SK-N-MC (cell line): ENCODE measurements at regions not wholly inside any gene's neighbourhood (a gene's known extent, or its start where the extent isn't known, plus 50 kb on each side); places are given as distances from the start of the nearest gene placed in this dataset.

Experiments used
- DNase-seq: peaks from one replicate; pipeline ENCODE4 v3.0.0-alpha.2; 2011; ENCODE audit warnings: low read depth, low spot score
- H3K27ac ChIP-seq: fragments of 200-600 bp; sonication (generic); 2 replicates; pipeline ENCODE4 v1.5.1; 2016; ENCODE audit warnings: mixed run types
- H3K36me3 ChIP-seq: fragments of 200-600 bp; sonication (generic); 2 replicates; pipeline ENCODE4 v1.6.1; 2017; ENCODE audit warnings: antibody characterized with exemption, low read length, mixed read lengths; ENCODE audit not compliant: insufficient read depth
- H3K4me3 ChIP-seq: fragments of 200-600 bp; sonication (generic); 2 replicates; pipeline ENCODE4 v1.5.1; 2016
- H3K9ac ChIP-seq: fragments of 200-600 bp; sonication (generic); 2 replicates; pipeline ENCODE4 v1.8.0; 2017; ENCODE audit warnings: mixed run types, mixed read lengths; ENCODE audit not compliant: insufficient read length
- H3K9me3 ChIP-seq: fragments of 200-600 bp; sonication (generic); 2 replicates; pipeline ENCODE4 v1.6.1; 2017; ENCODE audit warnings: low read depth, mild to moderate bottlenecking, antibody characterized with exemption, low read length, moderate library complexity, mixed read lengths
- EZH2 ChIP-seq: fragments of 200-600 bp; sonication (generic); IDR thresholded peaks from one replicate; pipeline ENCODE4 v1.6.1; 2017; ENCODE audit warnings: antibody characterized with exemption
- FOXP2 ChIP-seq: optimal IDR thresholded peaks from 2 replicates; pipeline ENCODE3; 2011; ENCODE audit warnings: mild to moderate bottlenecking, moderate library complexity; ENCODE audit not compliant: insufficient read depth; ENCODE audit errors: extremely low read length, control extremely low read depth
- POLR2AphosphoS5 ChIP-seq: IDR thresholded peaks from 2 replicates; pipeline ENCODE4 v1.6.1; 2012; ENCODE audit warnings: mild to moderate bottlenecking, low read depth, low read length, borderline replicate concordance

DNA sequence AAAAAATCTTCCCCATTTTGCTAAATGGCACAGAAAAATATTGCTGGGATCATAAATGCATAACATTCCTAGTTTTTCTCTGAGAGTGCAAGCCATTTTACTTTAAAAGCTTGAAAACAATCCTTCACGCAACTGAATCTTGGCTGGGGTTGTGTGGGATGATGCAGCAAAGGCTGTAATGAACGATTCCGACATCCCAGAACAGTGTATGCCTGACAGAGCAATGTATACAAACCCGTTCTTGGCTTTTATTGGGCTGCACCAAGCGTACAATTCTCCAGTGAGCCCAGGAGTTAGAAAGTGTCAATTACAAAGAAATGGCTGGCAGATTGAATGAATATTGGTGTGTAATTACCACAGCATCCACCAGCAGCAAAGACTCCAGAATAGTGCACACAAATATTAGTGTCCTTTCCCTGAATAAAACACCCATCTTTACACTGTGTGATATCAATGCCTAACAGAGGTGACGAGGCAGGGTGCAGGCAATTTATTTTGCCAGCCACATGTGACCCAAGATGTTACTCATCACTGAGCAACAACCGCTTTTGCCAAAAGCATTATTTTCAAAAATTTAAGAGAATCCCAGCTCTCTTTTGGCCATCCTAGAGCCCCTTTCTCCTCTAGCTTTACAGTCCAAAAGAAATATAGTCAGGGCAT lies 578.6 kb upstream of the CHAC2 start:
- TF ChIP-seq EZH2 (no peak), POLR2AphosphoS5 (no peak), FOXP2 (no peak)
- Histone ChIP-seq H3K27ac (no peak overlapping the region), H3K36me3 (no peaks in the 10 kb centered on the region), H3K9ac (no peak overlapping the region), H3K4me3 (no peak overlapping the region), H3K9me3 (no peaks in the 10 kb centered on the region)
- no peak for DNase-seq

DNA sequence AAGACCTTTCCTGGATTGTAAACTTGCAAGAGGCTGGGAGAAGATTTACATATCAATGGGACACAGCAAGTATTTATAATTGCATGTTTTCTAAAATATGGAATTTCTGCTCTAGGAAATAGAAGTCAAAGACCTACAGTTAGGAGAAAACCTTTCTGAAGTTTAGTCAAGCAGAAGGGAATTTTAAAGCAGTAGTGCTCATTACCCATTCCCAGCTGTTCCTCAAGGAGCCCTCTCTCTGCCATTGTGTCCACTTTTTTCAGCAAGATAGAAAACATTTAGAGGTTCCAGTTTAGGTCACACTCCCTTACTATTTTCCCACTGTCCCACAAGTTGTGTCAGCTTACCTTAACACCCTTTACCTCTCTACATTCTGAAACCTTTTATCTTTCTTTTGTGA lies 584.0 kb upstream of the CHAC2 start:
- no peaks in the 10 kb centered on the region for H3K36me3 ChIP-seq
- DNase-seq = no peak
- TF ChIP-seq POLR2AphosphoS5 (no peak), EZH2 (no peak), FOXP2 (no peak)
- no peak overlapping the region for H3K9ac ChIP-seq
- H3K4me3 ChIP-seq = no peak overlapping the region
- H3K27ac ChIP-seq = no peak overlapping the region
- no peaks in the 10 kb centered on the region for H3K9me3 ChIP-seq

DNA sequence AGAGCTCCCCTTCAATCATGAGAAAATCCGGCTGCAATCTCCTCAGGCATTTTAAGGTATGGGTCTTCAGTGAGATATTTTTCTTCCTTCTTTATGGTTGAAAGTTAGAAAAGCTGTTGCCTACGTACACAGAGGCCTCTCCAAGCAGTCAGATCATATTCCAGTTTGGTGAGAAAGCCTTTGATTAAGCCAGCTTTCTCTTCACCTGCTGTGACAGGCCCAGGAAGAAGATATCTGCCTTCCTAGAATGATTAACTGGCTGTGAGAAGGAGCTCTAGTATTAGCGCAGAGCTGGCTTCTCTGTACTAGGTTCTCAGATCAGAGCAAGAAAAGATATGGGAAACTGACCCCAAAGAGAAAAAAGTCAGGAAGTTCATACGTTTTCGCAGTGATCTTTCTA lies 585.0 kb upstream of the CHAC2 start:
- DNase-seq = no peak
- no peak overlapping the region for H3K9ac ChIP-seq
- H3K36me3 ChIP-seq = no peaks in the 10 kb centered on the region
- H3K9me3 ChIP-seq = no peaks in the 10 kb centered on the region
- TF ChIP-seq POLR2AphosphoS5 (no peak), EZH2 (no peak), FOXP2 (no peak)
- no peak overlapping the region for H3K27ac ChIP-seq
- no peak overlapping the region for H3K4me3 ChIP-seq

DNA sequence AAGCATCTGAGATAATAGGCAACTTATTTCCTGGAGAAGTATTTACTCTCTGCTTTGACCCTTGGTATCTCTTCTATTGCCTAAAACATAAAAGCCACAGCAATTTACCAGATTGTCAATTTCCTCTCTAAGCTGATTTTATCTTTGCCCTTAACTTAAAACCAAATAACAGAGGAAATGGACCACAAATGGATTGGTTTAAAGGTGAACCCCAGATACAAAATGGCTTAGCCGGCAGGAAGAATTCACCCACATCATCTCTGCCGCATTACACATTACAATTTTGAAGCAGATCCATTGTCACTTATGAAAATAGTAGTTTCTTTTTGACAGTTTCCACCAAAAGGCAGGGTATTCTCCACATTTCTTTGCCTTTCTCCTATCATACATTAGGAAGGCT lies 585.8 kb upstream of the CHAC2 start:
- no peak overlapping the region for H3K9ac ChIP-seq
- no peaks in the 10 kb centered on the region for H3K36me3 ChIP-seq
- H3K27ac ChIP-seq = no peak overlapping the region
- no peak for TF ChIP-seq POLR2AphosphoS5
- TF ChIP-seq EZH2 = no peak
- TF ChIP-seq FOXP2 = no peak
- no peak overlapping the region for H3K4me3 ChIP-seq
- DNase-seq = no peak
- no peaks in the 10 kb centered on the region for H3K9me3 ChIP-seq

DNA sequence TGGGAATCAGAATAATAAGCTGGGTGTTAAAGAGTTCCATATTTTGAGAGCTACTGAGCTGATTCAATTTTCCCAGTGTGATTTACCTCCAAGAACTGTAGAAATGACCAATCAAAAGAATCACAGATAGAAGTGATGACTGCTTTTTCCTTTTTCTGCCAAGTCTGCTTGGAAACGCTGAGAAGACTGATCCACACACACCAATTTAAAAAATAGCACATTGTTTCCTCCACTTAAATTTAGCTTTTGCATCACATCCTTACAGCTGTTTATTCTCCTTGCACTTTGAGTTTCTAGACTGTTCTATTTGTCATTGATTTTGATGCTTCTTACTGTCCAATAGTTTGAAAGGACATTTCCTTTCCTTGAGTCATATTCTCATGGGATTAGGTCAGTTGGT lies 590.3 kb upstream of the CHAC2 start:
- Histone ChIP-seq H3K27ac (no peak overlapping the region), H3K36me3 (no peaks in the 10 kb centered on the region), H3K9me3 (no peaks in the 10 kb centered on the region), H3K9ac (no peak overlapping the region), H3K4me3 (no peak overlapping the region)
- TF ChIP-seq POLR2AphosphoS5 (no peak), EZH2 (no peak), FOXP2 (no peak)
- DNase-seq = no peak

DNA sequence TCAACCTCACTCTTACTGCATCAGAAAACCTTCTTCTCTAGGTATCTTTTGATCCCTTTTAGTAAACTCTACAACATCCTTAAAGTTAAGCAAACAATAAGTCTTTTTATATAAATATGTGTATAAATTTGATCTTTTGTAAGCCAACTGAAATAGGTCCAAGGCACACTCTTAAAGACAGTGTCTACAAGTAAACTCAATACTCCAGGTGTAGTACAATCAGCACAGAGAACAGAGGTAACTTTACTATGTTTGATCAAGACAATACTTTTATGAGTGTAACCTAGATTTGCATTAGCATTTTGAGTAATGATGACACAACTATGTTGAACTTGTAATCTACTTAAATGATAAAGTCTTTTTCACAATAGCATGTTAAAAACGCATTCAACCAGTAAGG lies 593.1 kb upstream of the CHAC2 start:
- Histone ChIP-seq H3K9me3 (no peaks in the 10 kb centered on the region), H3K4me3 (no peak overlapping the region), H3K9ac (no peak overlapping the region), H3K27ac (no peak overlapping the region), H3K36me3 (no peaks in the 10 kb centered on the region)
- no peak for TF ChIP-seq FOXP2
- no peak for TF ChIP-seq POLR2AphosphoS5
- no peak for TF ChIP-seq EZH2
- DNase-seq = no peak

DNA sequence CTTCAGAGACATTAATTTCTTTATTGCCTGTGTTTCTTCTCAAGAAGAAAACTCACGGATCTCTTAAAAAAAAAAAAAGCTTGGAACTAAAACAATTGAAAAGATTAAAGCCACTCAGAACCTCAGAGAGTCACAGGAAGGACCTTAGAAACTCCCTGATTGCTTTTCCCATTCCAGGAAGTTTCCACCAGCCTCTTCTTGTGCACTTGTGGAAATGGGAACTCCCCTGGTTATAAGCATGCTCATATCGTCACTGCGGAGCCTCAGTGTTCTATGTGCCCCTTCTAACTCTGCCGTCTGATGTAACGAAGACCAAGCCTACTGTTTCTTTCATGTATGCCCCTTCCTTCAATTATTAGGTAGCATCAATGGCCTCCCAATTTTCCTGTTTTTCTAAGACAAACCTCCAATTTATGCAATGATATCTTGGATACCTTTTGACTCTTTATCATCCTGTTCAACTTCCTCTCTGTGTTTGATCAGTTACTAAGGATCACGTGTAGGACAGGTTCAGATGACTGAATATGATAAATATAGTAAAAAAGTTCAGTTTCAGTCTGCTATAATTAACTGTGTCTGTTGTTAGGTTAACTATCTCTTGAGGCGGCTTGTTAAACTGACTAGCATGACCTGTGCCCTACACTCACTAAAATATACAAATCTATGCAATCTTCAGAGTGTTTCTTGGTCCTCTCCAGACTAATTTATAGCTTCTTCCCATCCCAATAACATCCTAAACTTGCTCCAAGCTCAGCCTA lies 593.7 kb upstream of the CHAC2 start:
- no peak overlapping the region for H3K9ac ChIP-seq
- H3K36me3 ChIP-seq = no peaks in the 10 kb centered on the region
- no peak for DNase-seq
- no peak for TF ChIP-seq FOXP2
- TF ChIP-seq POLR2AphosphoS5 = no peak
- no peak for TF ChIP-seq EZH2
- no peak overlapping the region for H3K4me3 ChIP-seq
- H3K9me3 ChIP-seq = no peaks in the 10 kb centered on the region
- H3K27ac ChIP-seq = no peak overlapping the region

DNA sequence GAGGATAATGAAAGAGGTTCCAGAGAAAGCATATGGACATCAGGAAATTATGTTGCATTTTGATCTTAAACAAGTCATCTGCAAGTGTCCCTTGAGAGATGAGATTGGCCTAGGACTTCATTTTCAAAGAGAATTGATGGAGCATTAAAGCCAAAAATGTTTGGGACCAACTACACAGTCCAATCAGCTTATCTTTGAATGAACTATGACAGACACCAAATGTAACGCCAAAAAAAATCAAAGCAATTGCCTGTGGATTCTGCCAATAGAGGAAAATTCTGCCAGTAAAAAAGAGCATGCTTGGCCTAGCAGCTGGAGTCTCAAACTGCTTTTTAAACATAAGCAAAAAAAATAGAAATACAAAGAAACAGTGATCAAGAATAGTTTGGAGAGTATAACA lies 594.5 kb upstream of the CHAC2 start:
- TF ChIP-seq EZH2 = no peak
- DNase-seq = no peak
- Histone ChIP-seq H3K9ac (no peak overlapping the region), H3K4me3 (no peak overlapping the region), H3K9me3 (no peaks in the 10 kb centered on the region), H3K36me3 (no peaks in the 10 kb centered on the region), H3K27ac (no peak overlapping the region)

DNA sequence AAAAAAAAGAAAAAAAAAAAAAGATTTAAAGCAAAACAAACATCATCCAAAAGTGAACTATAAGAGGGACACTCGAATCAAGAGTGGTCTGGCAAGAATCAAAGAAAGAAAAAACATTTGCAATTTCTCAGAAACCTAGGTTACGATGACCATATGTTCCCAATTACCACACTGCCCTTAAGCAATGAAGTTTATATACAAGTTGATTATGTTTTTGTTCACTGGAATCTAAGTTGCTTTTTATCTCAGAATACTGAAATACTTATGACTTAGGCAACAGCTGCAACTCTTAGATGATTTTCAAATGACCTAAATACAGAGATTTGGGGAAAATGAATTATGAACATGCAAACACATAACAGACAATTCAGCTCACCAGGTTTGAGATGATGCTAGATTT lies 597.1 kb upstream of the CHAC2 start:
- Histone ChIP-seq H3K36me3 (no peaks in the 10 kb centered on the region), H3K9ac (no peak overlapping the region), H3K27ac (no peak overlapping the region), H3K9me3 (no peaks in the 10 kb centered on the region), H3K4me3 (no peak overlapping the region)
- no peak for TF ChIP-seq POLR2AphosphoS5
- TF ChIP-seq EZH2 = no peak
- no peak for TF ChIP-seq FOXP2
- no peak for DNase-seq
